BJ (cell line): ENCODE measurements at regions not wholly inside any gene's neighbourhood (a gene's known extent, or its start where the extent isn't known, plus 50 kb on each side); places are given as distances from the start of the nearest gene placed in this dataset.

Experiments
- CTCF ChIA-PET: fragments of 350-600 bp; formaldehyde crosslinking; extraction: SDS; loops from one replicate; lab custom pipeline; 2021; ENCODE audit warnings: antibody characterized with exemption, inconsistent platforms; lab: Yijun Ruan, JAX
- POLR2A ChIA-PET: fragments of 300-600 bp; sonication (Branson Sonifier 250); formaldehyde crosslinking; extraction: SDS; loops from one replicate; lab custom pipeline; 2021; ENCODE audit warnings: antibody characterized with exemption; lab: Charles Lee
- DNase-seq: peaks from one replicate; pipeline ENCODE4 v3.0.0-alpha.2; 2011; ENCODE audit warnings: low read depth
- H3K27me3 ChIP-seq: 2 replicates; pipeline ENCODE4 v1.6.0; 2011; ENCODE audit warnings: low read length; ENCODE audit not compliant: control insufficient read depth, insufficient read depth
- H3K36me3 ChIP-seq: 2 replicates; pipeline ENCODE4 v1.5.1; 2011; ENCODE audit warnings: low read length; ENCODE audit not compliant: control insufficient read depth, insufficient read depth
- H3K4me3 ChIP-seq: 2 replicates; pipeline ENCODE4 v1.5.1; 2011; ENCODE audit warnings: low read depth, mild to moderate bottlenecking, control low read depth, low read length
- CTCF ChIP-seq: IDR thresholded peaks from 2 replicates; pipeline ENCODE4 v1.5.1; 2011; ENCODE audit warnings: low read depth, mild to moderate bottlenecking, control low read depth, inconsistent platforms, low read length, moderate library complexity; ENCODE audit not compliant: insufficient read depth

DNA sequence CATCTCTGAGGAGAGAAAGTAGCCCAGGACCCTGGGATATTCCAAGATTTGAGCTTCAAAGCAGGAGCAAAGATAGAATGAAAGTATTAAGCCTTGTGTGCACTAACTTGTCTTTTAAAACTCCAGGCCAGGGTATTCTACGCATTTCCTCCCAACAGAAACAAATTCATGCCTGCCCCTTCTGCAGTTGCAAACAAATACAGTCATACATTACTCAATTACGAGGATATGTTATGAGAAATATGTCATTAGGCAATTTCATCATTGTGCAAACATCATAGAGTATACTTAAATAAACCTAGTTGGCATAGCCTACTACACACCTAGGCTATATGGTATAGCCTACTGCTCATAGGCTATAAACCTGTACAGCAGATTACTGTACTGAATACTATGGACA is 154.5 kb upstream of the KIAA1217 start:
- TF ChIP-seq CTCF, result no peak
- CTCF ChIA-PET, result no interaction called here
- DNase-seq, result no peak
- Histone ChIP-seq H3K27me3 (no peaks in the 10 kb centered on the region), H3K36me3 (no peaks in the 10 kb centered on the region), H3K4me3 (no peak overlapping the region)
- POLR2A ChIA-PET, result no interaction called here

GRCh38 chr10:24080207-24080606 is 128.7 kb upstream of the KIAA1217 start:
- POLR2A ChIA-PET, result no interaction called here
- no peak for DNase-seq
- Histone ChIP-seq H3K27me3 (no peaks in the 10 kb centered on the region), H3K4me3 (no peak overlapping the region), H3K36me3 (no peaks in the 10 kb centered on the region)
- CTCF ChIA-PET, result no interaction called here
- TF ChIP-seq CTCF, result no peak

- CTCF ChIA-PET, result no interaction called here
- Histone ChIP-seq H3K4me3 (no peak overlapping the region), H3K27me3 (no peaks in the 10 kb centered on the region), H3K36me3 (no peaks in the 10 kb centered on the region)
- POLR2A ChIA-PET, result no interaction called here
- TF ChIP-seq CTCF, result no peak
- no peak for DNase-seq
Observed at GRCh38 chr10:24086296-24087086, 122.4 kb upstream of the KIAA1217 start.

GRCh38 chr10:24091256-24091655 is 117.7 kb upstream of the KIAA1217 start:
- POLR2A ChIA-PET, result no interaction called here
- no peaks in the 10 kb centered on the region for H3K36me3 ChIP-seq
- DNase-seq, result no peak
- TF ChIP-seq CTCF, result no peak
- CTCF ChIA-PET, result no interaction called here
- no peaks in the 10 kb centered on the region for H3K27me3 ChIP-seq
- H3K4me3 ChIP-seq, result no peak overlapping the region

GRCh38 chr10:24096281-24096680 is 112.7 kb upstream of the KIAA1217 start:
- Histone ChIP-seq H3K36me3 (no peaks in the 10 kb centered on the region), H3K4me3 (no peak overlapping the region), H3K27me3 (no peaks in the 10 kb centered on the region)
- no peak for DNase-seq
- ChIA-PET CTCF (no interaction called here), POLR2A (no interaction called here)
- TF ChIP-seq CTCF, result no peak
